GM10248 (cell line): ENCODE measurements at regions not wholly inside any gene's neighbourhood (a gene's known extent, or its start where the extent isn't known, plus 50 kb on each side); places are given as distances from the start of the nearest gene placed in this dataset.
"Not testable (repeated sequence)": the region's sequence is repeated elsewhere in the genome, so short reads cannot be mapped to it uniquely, and the experiment has no call there.

ENCODE experiments used
- CTCF ChIA-PET: fragments of 300-600 bp; sonication (Branson Sonifier 250); formaldehyde crosslinking; extraction: SDS; loops from one replicate; lab custom pipeline; 2021; ENCODE audit warnings: antibody characterized with exemption; lab: Yijun Ruan, JAX
- POLR2A ChIA-PET: fragments of 350-650 bp; sonication (Branson Sonifier 250); formaldehyde crosslinking; extraction: SDS; loops from one replicate; lab custom pipeline; 2020; ENCODE audit warnings: antibody characterized with exemption; lab: Yijun Ruan, JAX
- DNase-seq: peaks from one replicate; pipeline ENCODE4 v3.0.0; 2012; ENCODE audit errors: extremely low spot score
- TF ChIP-seq, protein P1 (sequence below): IDR thresholded peaks from 2 replicates; pipeline ENCODE4 v1.5.1; 2012; ENCODE audit warnings: mild to moderate bottlenecking, low read depth; ENCODE audit errors: extremely low read depth, missing control alignments, control extremely low read depth

DNA sequence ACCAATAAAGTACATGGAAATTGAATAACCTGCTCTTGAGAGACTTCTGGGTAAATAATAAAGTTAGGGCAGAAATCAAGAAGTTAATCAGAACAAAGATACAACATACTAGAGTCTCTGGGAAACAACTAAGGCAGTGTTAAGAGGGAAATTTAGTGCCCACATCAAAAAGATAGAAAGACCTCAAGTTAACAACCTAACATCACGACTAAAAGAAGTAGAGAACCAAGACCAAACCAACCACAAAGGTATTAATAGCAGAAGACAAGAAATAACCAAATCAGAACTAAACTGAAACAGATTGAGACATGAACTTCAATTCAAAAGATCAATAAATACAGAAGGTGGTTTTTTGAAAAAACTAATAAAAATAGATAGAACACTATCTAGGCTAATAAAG, 140.7 kb downstream of the JRKL start:
- POLR2A ChIA-PET = no interaction called here
- CTCF ChIA-PET = interaction anchor here (1.9 kb wide), 1 partner anchor 8 kb away, joined by 4 read pairs; no protein-coding TSS in a partner anchor
- TF ChIP-seq, protein P1, sequence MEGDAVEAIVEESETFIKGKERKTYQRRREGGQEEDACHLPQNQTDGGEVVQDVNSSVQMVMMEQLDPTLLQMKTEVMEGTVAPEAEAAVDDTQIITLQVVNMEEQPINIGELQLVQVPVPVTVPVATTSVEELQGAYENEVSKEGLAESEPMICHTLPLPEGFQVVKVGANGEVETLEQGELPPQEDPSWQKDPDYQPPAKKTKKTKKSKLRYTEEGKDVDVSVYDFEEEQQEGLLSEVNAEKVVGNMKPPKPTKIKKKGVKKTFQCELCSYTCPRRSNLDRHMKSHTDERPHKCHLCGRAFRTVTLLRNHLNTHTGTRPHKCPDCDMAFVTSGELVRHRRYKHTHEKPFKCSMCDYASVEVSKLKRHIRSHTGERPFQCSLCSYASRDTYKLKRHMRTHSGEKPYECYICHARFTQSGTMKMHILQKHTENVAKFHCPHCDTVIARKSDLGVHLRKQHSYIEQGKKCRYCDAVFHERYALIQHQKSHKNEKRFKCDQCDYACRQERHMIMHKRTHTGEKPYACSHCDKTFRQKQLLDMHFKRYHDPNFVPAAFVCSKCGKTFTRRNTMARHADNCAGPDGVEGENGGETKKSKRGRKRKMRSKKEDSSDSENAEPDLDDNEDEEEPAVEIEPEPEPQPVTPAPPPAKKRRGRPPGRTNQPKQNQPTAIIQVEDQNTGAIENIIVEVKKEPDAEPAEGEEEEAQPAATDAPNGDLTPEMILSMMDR = no peak
- DNase-seq = no peak

- TF ChIP-seq, protein P1 = no peak
- DNase-seq = no peak
- CTCF ChIA-PET = interaction anchor here (1.1 to 1.7 kb wide), 3 partner anchors 9 to 75 kb away, joined by 4 to 5 read pairs (median 4); no protein-coding TSS in a partner anchor
- POLR2A ChIA-PET = interaction anchor here (0.6 kb wide), 1 partner anchor 204 kb away, joined by 5 read pairs; no protein-coding TSS in a partner anchor
These were observed 148.3 kb downstream of the JRKL start for GRCh38 chr11:96538104-96538503.

GRCh38 chr11:96538622-96539021, 148.8 kb downstream of the JRKL start:
- ChIA-PET CTCF (interaction anchor here (1.1 to 1.7 kb wide), 3 partner anchors 9 to 75 kb away, joined by 4 to 5 read pairs (median 4); no protein-coding TSS in a partner anchor), POLR2A (no interaction called here)
- TF ChIP-seq, protein P1 = no peak
- DNase-seq = no peak

DNA sequence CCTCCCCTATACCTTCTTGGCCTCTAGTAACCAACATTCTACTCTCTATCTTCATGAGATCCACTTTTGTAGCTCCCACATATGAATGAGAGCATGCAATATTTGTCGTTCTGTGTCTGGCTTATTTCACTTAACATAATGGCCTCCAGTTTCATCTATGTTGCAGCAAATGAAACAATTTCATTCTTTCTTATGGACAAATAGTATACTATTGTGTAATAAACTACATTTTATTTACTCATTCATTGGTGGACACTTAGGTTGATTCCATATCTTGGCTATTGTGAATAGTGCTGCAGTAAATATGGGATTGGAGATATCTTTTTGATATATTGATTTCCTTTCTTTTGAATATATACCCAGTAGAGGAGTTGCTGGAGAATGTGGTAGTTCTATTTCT, 151.1 kb downstream of the JRKL start:
- CTCF ChIA-PET = no interaction called here
- POLR2A ChIA-PET = no interaction called here
- TF ChIP-seq, protein P1 = no peak
- DNase-seq = no peak

GRCh38 chr11:96543177-96543576, 153.4 kb downstream of the JRKL start:
- ChIA-PET POLR2A (no interaction called here), CTCF (no interaction called here)
- TF ChIP-seq, protein P1 = no peak
- DNase-seq = no peak

DNA sequence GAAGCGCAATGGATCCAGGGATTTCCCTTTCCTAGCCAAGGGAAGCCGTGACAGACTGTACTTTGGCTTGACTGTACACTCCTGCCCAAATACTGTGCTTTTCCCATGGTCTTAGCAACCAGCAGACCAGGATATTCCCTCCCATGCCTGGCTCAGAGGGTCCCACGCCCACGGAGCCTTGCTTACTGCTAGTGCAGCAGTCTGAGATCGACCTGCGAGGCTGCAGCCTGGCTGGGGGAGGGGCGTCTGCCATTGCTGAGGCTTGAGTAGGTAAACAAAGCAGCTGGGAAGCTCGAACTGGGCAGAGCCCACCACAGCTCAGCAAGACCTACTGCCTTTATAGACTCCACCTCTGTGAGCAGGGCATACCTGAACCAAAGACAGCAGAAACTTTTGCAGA, 155.4 kb downstream of the JRKL start:
- DNase-seq, POLR2A ChIA-PET: not testable (repeated sequence)
- CTCF ChIA-PET = interaction anchor here (1.1 kb wide), 1 partner anchor 23 kb away, joined by 3 read pairs; no protein-coding TSS in a partner anchor

GRCh38 chr11:96551136-96551535, 161.3 kb downstream of the JRKL start:
- POLR2A ChIA-PET = no interaction called here
- TF ChIP-seq, protein P1 = no peak
- CTCF ChIA-PET = interaction anchor here (1.3 kb wide), 1 partner anchor 17 kb away, joined by 3 read pairs; no protein-coding TSS in a partner anchor
- DNase-seq = no peak
